DOHH2 (cell line): ENCODE measurements at regions not wholly inside any gene's neighbourhood (a gene's known extent, or its start where the extent isn't known, plus 50 kb on each side); places are given as distances from the start of the nearest gene placed in this dataset.

Experiments used
- H3F3A ChIP-seq: fragments of 200-600 bp; sonication (generic), shearing (Covaris generic); 2 replicates; pipeline ENCODE4 v1.6.0; 2016; ENCODE audit warnings: antibody characterized with exemption, mild to moderate bottlenecking; ENCODE audit not compliant: control insufficient read depth, insufficient read depth
- H3K27ac ChIP-seq: fragments of 200-600 bp; sonication (generic); 2 replicates; pipeline ENCODE4 v1.5.1; 2014; ENCODE audit warnings: low read depth, mild to moderate bottlenecking, low read length, moderate library complexity
- H3K27me3 ChIP-seq: fragments of 200-600 bp; sonication (generic); 2 replicates; pipeline ENCODE4 v1.6.1; 2014; ENCODE audit warnings: mild to moderate bottlenecking, low read length, mixed read lengths; ENCODE audit not compliant: control insufficient read depth
- H3K36me3 ChIP-seq: fragments of 200-600 bp; sonication (generic); 2 replicates; pipeline ENCODE4 v1.6.1; 2014; ENCODE audit warnings: mild to moderate bottlenecking, low read length, moderate library complexity, mixed read lengths; ENCODE audit not compliant: control insufficient read depth
- H3K4me1 ChIP-seq: fragments of 200-600 bp; sonication (generic); 2 replicates; pipeline ENCODE4 v1.6.1; 2014; ENCODE audit warnings: mild to moderate bottlenecking, low read length, mixed read lengths; ENCODE audit not compliant: control insufficient read depth
- H3K4me2 ChIP-seq: fragments of 200-600 bp; sonication (generic); 2 replicates; pipeline ENCODE4 v1.6.0; 2014; ENCODE audit warnings: mild to moderate bottlenecking, low read length, moderate library complexity
- H3K4me3 ChIP-seq: fragments of 200-600 bp; sonication (generic); 2 replicates; pipeline ENCODE4 v1.5.1; 2014; ENCODE audit warnings: mild to moderate bottlenecking, low read length, mixed read lengths
- H3K79me2 ChIP-seq: fragments of 200-600 bp; sonication (generic); 2 replicates; pipeline ENCODE4 v1.6.1; 2014; ENCODE audit warnings: mild to moderate bottlenecking, low read length, mixed read lengths; ENCODE audit not compliant: control insufficient read depth
- H3K9me2 ChIP-seq: fragments of 200-600 bp; sonication (generic); replicated peaks from 2 replicates; pipeline ENCODE4 v1.6.1; 2014; ENCODE audit warnings: mild to moderate bottlenecking, low read length, mixed read lengths; ENCODE audit not compliant: control insufficient read depth
- H3K9me3 ChIP-seq: fragments of 200-600 bp; sonication (generic); 2 replicates; pipeline ENCODE4 v1.6.1; 2014; ENCODE audit warnings: antibody characterized with exemption, low read length, mixed read lengths; ENCODE audit not compliant: control insufficient read depth, insufficient read depth
- H4K20me1 ChIP-seq: fragments of 200-600 bp; sonication (generic); 2 replicates; pipeline ENCODE4 v1.6.0; 2014; ENCODE audit warnings: low read depth, mild to moderate bottlenecking, antibody characterized with exemption, low read length, moderate library complexity; ENCODE audit not compliant: control insufficient read depth, insufficient read depth
- CTCF ChIP-seq: fragments of 200-600 bp; sonication (generic); IDR thresholded peaks from one replicate; pipeline ENCODE4 v1.5.1; 2014; ENCODE audit warnings: antibody characterized with exemption, mild to moderate bottlenecking, low read depth, low read length; ENCODE audit not compliant: poor library complexity, severe bottlenecking
- EZH2phosphoT487 ChIP-seq: fragments of 200-600 bp; sonication (generic); IDR thresholded peaks from 2 replicates; pipeline ENCODE4 v1.6.1; 2017; ENCODE audit warnings: borderline replicate concordance, mild to moderate bottlenecking, antibody characterized with exemption, low read length, moderate library complexity, mixed read lengths

DNA sequence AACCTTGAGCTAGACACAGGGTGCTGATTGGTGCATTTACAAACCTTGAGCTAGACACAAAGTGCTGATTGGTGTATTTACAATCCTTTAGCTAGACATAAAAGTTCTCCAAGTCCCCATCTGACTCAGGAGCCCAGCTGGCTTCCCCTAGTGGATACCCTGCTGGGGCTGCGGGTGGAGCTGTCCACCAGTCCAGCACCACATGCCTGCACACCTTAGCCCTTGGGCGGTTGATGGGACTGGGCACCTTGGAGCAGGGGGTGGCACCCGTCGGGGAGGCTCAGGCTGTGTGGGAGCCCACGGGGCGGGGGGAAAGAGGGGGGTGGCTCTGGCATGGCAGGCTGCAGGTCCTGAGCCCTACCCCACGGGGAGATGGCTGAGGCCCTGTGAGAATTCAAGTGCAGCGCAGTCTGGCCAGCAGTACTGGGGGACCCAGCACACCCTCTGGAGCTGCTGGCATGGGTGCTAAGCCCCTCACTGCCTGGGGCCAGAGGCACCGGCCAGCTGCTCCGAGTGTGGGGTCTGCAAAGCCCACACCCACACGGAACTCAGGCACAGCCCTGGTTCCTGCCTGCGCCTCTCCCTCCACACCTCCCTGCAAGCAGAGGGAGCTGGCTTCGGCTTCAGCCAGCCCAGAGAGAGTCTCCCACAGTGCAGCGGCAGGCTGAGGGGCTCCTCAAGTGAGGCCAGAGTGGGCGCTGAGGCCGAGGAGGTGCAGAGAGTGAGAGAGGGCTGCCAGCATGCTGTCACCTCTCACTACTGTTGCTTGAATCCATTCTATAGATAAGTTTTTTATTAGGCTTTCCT lies 369.8 kb upstream of the SMIM30 start:
- no peaks in the 10 kb centered on the region for H3K79me2 ChIP-seq
- no peaks in the 10 kb centered on the region for H3K27me3 ChIP-seq
- H3K4me3 ChIP-seq = no peak overlapping the region
- H4K20me1 ChIP-seq = no peaks in the 10 kb centered on the region
- H3K9me3 ChIP-seq = no peaks in the 10 kb centered on the region
- H3K4me2 ChIP-seq = no peak overlapping the region
- TF ChIP-seq EZH2phosphoT487 (no peak), CTCF (no peak)
- H3K9me2 ChIP-seq = no peaks in the 10 kb centered on the region
- no peaks in the 10 kb centered on the region for H3F3A ChIP-seq
- no peaks in the 10 kb centered on the region for H3K36me3 ChIP-seq
- no peak overlapping the region for H3K27ac ChIP-seq
- H3K4me1 ChIP-seq = no peaks in the 10 kb centered on the region

DNA sequence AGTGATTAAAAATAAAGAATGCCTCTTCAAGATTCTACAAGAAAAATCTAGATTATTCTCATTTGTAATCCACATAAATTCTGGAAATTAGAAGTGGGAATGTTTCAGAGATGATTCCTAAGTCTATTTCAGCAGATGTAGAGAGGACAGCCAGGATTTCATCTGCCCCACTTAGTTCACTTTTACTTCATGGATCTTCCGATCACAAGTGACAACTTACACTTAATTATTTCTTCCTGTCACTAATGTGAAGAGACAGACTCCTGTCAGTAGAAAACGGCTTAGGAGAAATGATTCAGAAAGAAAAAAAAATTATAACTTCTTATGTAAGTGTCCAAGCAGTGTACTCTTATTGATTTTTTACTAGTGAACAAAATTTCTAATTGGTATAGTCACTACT lies 368.2 kb upstream of the SMIM30 start:
- Histone ChIP-seq H3K4me1 (no peaks in the 10 kb centered on the region), H3K36me3 (no peaks in the 10 kb centered on the region), H4K20me1 (no peaks in the 10 kb centered on the region), H3K4me2 (no peak overlapping the region), H3K27me3 (no peaks in the 10 kb centered on the region), H3K27ac (no peak overlapping the region), H3K4me3 (no peak overlapping the region), H3K9me2 (no peaks in the 10 kb centered on the region), H3F3A (no peaks in the 10 kb centered on the region), H3K79me2 (no peaks in the 10 kb centered on the region), H3K9me3 (no peaks in the 10 kb centered on the region)
- no peak for TF ChIP-seq EZH2phosphoT487
- no peak for TF ChIP-seq CTCF

- H3K27me3 ChIP-seq = no peaks in the 10 kb centered on the region
- H3K4me3 ChIP-seq = no peak overlapping the region
- TF ChIP-seq CTCF (no peak), EZH2phosphoT487 (no peak)
- H3K4me2 ChIP-seq = no peak overlapping the region
- H3K4me1 ChIP-seq = no peaks in the 10 kb centered on the region
- no peaks in the 10 kb centered on the region for H3K36me3 ChIP-seq
- H3K27ac ChIP-seq = no peak overlapping the region
- H3K79me2 ChIP-seq = no peaks in the 10 kb centered on the region
- no peaks in the 10 kb centered on the region for H4K20me1 ChIP-seq
- no peaks in the 10 kb centered on the region for H3F3A ChIP-seq
- H3K9me2 ChIP-seq = no peaks in the 10 kb centered on the region
- no peaks in the 10 kb centered on the region for H3K9me3 ChIP-seq
Observed at GRCh38 chr7:113483657-113484056, 365.3 kb upstream of the SMIM30 start.
